ENCODE measurements at regions not wholly inside any gene's neighbourhood (a gene's known extent, or its start where the extent isn't known, plus 50 kb on each side); places are given as distances from the start of the nearest gene placed in this dataset.

DNA sequence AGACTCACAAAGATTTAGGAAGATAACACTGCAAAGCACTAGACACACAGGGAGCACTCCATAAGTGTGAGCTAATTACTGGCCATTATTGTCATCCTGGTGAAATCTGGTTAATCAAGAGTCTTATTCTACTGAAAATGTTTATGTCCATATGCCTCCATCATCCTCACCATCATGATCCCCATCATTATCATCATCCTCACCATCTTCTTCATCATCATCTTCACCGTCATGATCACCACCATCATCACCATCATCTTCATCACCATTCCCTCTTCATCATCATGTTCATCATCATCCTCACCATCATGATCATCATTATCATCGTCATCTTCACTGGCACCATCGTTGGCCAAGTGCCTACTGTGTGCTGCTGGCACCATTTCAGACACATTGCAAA, 76.3 kb upstream of the CARD11 start:
- ChIA-PET CTCF (interaction anchor here (0.6 to 1.7 kb wide), 6 partner anchors 9 to 1419 kb away, joined by 3 to 4 read pairs (median 4); no protein-coding TSS in a partner anchor), POLR2A (no interaction called here)
- H3K27me3 ChIP-seq (ENCODE audit: insufficient read depth) = no peaks in the 10 kb centered on the region
- 10% methylated on average over 3 of the region's 3 CpGs for WGBS (ENCODE audit: low lambda C conversion rate)
- H3K9ac ChIP-seq = no peak overlapping the region
- H3K9me3 ChIP-seq = peaks cover 4% of the 10 kb centered on the region; the same call in 1 of the 2 replicates
- H3K36me3 ChIP-seq (replicated peaks in 1 of 2; ENCODE audit: control insufficient read depth in 1 of 2, insufficient read depth in 2 of 2, low read length in 1 of 2) = no peaks in the 10 kb centered on the region
- H3F3A ChIP-seq (replicated peaks; ENCODE audit: insufficient read depth) = no peaks in the 10 kb centered on the region
- no peak for DNase-seq
- no peaks in the 10 kb centered on the region for H4K20me1 ChIP-seq (ENCODE audit: insufficient read depth)
- TF ChIP-seq YY1 (IDR thresholded peaks at IDR 0.05; ENCODE audit: low read depth) (no peak), RAD21 (IDR thresholded peaks at IDR 0.05; ENCODE audit: low read length) (no peak), FOXJ3 (CRISPR knock-in tag; IDR thresholded peaks at IDR 0.05) (no peak), GATA2 (CRISPR knock-in tag; IDR thresholded peaks at IDR 0.05) (no peak), PBX3 (IDR thresholded peaks at IDR 0.05) (no peak), NRF1 (IDR thresholded peaks at IDR 0.05; ENCODE audit: low read depth, low read length) (no peak), TEAD4 (IDR thresholded peaks at IDR 0.05; ENCODE audit: borderline replicate concordance, insufficient read depth) (no peak), REST (IDR thresholded peaks at IDR 0.05; ENCODE audit: low read depth, low read length) (no peak), NFIC (IDR thresholded peaks at IDR 0.05; ENCODE audit: borderline replicate concordance) (no peak), MEF2A (IDR thresholded peaks at IDR 0.05; ENCODE audit: borderline replicate concordance, low read depth) (no peak)
- TF ChIP-seq, protein P1, sequence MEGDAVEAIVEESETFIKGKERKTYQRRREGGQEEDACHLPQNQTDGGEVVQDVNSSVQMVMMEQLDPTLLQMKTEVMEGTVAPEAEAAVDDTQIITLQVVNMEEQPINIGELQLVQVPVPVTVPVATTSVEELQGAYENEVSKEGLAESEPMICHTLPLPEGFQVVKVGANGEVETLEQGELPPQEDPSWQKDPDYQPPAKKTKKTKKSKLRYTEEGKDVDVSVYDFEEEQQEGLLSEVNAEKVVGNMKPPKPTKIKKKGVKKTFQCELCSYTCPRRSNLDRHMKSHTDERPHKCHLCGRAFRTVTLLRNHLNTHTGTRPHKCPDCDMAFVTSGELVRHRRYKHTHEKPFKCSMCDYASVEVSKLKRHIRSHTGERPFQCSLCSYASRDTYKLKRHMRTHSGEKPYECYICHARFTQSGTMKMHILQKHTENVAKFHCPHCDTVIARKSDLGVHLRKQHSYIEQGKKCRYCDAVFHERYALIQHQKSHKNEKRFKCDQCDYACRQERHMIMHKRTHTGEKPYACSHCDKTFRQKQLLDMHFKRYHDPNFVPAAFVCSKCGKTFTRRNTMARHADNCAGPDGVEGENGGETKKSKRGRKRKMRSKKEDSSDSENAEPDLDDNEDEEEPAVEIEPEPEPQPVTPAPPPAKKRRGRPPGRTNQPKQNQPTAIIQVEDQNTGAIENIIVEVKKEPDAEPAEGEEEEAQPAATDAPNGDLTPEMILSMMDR (IDR thresholded peaks at IDR 0.05) = no peak
- TF ChIP-seq, protein P2, sequence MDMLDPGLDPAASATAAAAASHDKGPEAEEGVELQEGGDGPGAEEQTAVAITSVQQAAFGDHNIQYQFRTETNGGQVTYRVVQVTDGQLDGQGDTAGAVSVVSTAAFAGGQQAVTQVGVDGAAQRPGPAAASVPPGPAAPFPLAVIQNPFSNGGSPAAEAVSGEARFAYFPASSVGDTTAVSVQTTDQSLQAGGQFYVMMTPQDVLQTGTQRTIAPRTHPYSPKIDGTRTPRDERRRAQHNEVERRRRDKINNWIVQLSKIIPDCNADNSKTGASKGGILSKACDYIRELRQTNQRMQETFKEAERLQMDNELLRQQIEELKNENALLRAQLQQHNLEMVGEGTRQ (IDR thresholded peaks at IDR 0.05; ENCODE audit: borderline replicate concordance, low read depth, low read length) = no peak
- H3K4me2 ChIP-seq = no peak overlapping the region
- H2AFZ ChIP-seq (ENCODE audit: low read depth) = no peak overlapping the region
- no peak overlapping the region for H3K27ac ChIP-seq (ENCODE audit: low read depth in 2 of 2, low read length in 1 of 2)
- no peaks in the 10 kb centered on the region for H3K9me2 ChIP-seq
- H3K4me1 ChIP-seq (ENCODE audit: control insufficient read depth in 1 of 2, insufficient read depth in 2 of 2, low read depth in 1 of 2, low read length in 1 of 2) = peaks cover 0 to 2% of the 10 kb centered on the region in 2 experiments; a peak in 1 of 4 replicates
- no peak overlapping the region for H3K4me3 ChIP-seq (ENCODE audit: low read depth in 2 of 2, low read length in 1 of 2)
- no peaks in the 10 kb centered on the region for H3K79me2 ChIP-seq (ENCODE audit: insufficient read depth)
